HG02763 (cell line): ENCODE measurements at regions not wholly inside any gene's neighbourhood (a gene's known extent, or its start where the extent isn't known, plus 50 kb on each side); places are given as distances from the start of the nearest gene placed in this dataset.

Experiments
- ATAC-seq: cut with Tn5 transposase; IDR thresholded peaks from one replicate; pipeline ENCODE4 v1.9.1; 2021; ENCODE audit warnings: mild to moderate bottlenecking, moderate library complexity; ENCODE audit not compliant: unreplicated experiment

GRCh38 chr7:84506151-84506550, 311.6 kb upstream of the SEMA3A start:
- ATAC-seq = no peak

- no peak for ATAC-seq
Measured at GRCh38 chr7:84502239-84502638, 307.6 kb upstream of the SEMA3A start.

GRCh38 chr7:84497873-84498272, 303.3 kb upstream of the SEMA3A start:
- ATAC-seq = no peak

GRCh38 chr7:84495128-84495527, 300.5 kb upstream of the SEMA3A start:
- no peak for ATAC-seq

GRCh38 chr7:84492098-84493034, 297.8 kb upstream of the SEMA3A start:
- ATAC-seq = no peak

- no peak for ATAC-seq
Measured at GRCh38 chr7:84490661-84491060, 296.1 kb upstream of the SEMA3A start.

- ATAC-seq = no peak
Measured at GRCh38 chr7:84484502-84485079, 290.0 kb upstream of the SEMA3A start.

- ATAC-seq = no peak
Measured at GRCh38 chr7:84482476-84482875, 287.9 kb upstream of the SEMA3A start.

- no peak for ATAC-seq
Measured at GRCh38 chr7:84479059-84479458, 284.5 kb upstream of the SEMA3A start.

- no peak for ATAC-seq
Measured at GRCh38 chr7:84477786-84478478, 283.3 kb upstream of the SEMA3A start.

GRCh38 chr7:84474436-84474835, 279.8 kb upstream of the SEMA3A start:
- ATAC-seq = no peak

- no peak for ATAC-seq
Measured at GRCh38 chr7:84471576-84471975, 277.0 kb upstream of the SEMA3A start.

- no peak for ATAC-seq
Measured at GRCh38 chr7:84469034-84469433, 274.4 kb upstream of the SEMA3A start.

- no peak for ATAC-seq
Measured at GRCh38 chr7:84462259-84462658, 267.7 kb upstream of the SEMA3A start.

- ATAC-seq = no peak
Measured at GRCh38 chr7:84461093-84461492, 266.5 kb upstream of the SEMA3A start.

GRCh38 chr7:84455788-84456187, 261.2 kb upstream of the SEMA3A start:
- ATAC-seq = no peak

GRCh38 chr7:84454174-84454959, 259.8 kb upstream of the SEMA3A start:
- no peak for ATAC-seq

- no peak for ATAC-seq
Measured at GRCh38 chr7:84452618-84453017, 258.0 kb upstream of the SEMA3A start.

- no peak for ATAC-seq
Measured at GRCh38 chr7:84450772-84451171, 256.2 kb upstream of the SEMA3A start.

- ATAC-seq = no peak
Measured at GRCh38 chr7:84447636-84448293, 253.2 kb upstream of the SEMA3A start.
